PFSK-1 (cell line): ENCODE measurements at regions not wholly inside any gene's neighbourhood (a gene's known extent, or its start where the extent isn't known, plus 50 kb on each side); places are given as distances from the start of the nearest gene placed in this dataset.

Experiments
- POLR2AphosphoS5 ChIP-seq: IDR thresholded peaks from 2 replicates; pipeline ENCODE4 v1.6.1; 2012; ENCODE audit warnings: low read depth, mild to moderate bottlenecking, control low read depth, low read length, moderate library complexity
- TAF1 ChIP-seq: IDR thresholded peaks from 2 replicates; pipeline ENCODE4 v1.6.1; 2012; ENCODE audit warnings: low read length, control low read depth, borderline replicate concordance; ENCODE audit not compliant: insufficient read depth

- no peak for TF ChIP-seq POLR2AphosphoS5
- no peak for TF ChIP-seq TAF1
Observed at GRCh38 chr1:55544826-55545225, 329.7 kb upstream of the USP24 start.
